ENCODE measurements at regions not wholly inside any gene's neighbourhood (a gene's known extent, or its start where the extent isn't known, plus 50 kb on each side); places are given as distances from the start of the nearest gene placed in this dataset.
A peak's percentile ranks its signal among the peaks of the same experiment; 100 is the strongest.

GRCh38 chr15:24766511-24767133 lies 91.0 kb downstream of the NPAP1 start:
- ATAC-seq: no peak

GRCh38 chr15:24772266-24772665 lies 96.7 kb downstream of the NPAP1 start:
- intact Hi-C loops (cut with DNase I): loop anchor here in 1 of 10 donors (10.0 kb wide), 1 partner anchor 73 kb away; no protein-coding TSS in a partner anchor
- peaks cover 0 to 43% (median 4%) of the 10 kb centered on the region in 7 donors for H3K27me3 ChIP-seq
- no peaks in the 10 kb centered on the region for H3K36me3 ChIP-seq
- H3K9me3 ChIP-seq: peaks cover 0 to 46% (median 7%) of the 10 kb centered on the region in 11 donors
- peak overlapping the region in 1 of 10 donors; percentile 49 for H3K27ac ChIP-seq
- ATAC-seq: no peak
- no peak for DNase-seq
- WGBS, 2 donors: 20 to 24% methylated on average over 6 of the region's 6 CpGs
- H3K4me1 ChIP-seq: no peaks in the 10 kb centered on the region
- no peak for TF ChIP-seq CTCF (IDR thresholded peaks at IDR 0.05)
- H3K4me3 ChIP-seq: peak overlapping the region in 9 of 10 donors; percentile 20 to 55 (median 46)

More at GRCh38 chr15:24766511-24767133, 91.0 kb downstream of the NPAP1 start:
- Histone ChIP-seq H3K36me3 (no peaks in the 10 kb centered on the region), H3K4me3 (no peak overlapping the region), H3K27ac (no peak overlapping the region), H3K9me3 (peaks cover 0 to 19% (median 0%) of the 10 kb centered on the region in 11 donors), H3K27me3 (peaks cover 0 to 10% (median 0%) of the 10 kb centered on the region in 7 donors), H3K4me1 (no peaks in the 10 kb centered on the region)
- no peak for TF ChIP-seq CTCF (IDR thresholded peaks at IDR 0.05)
- DNase-seq: no peak
- WGBS, 2 donors: 59 to 69% methylated on average over 1 of the region's 1 CpG
- intact Hi-C loops (cut with DNase I): loop anchor here in 1 of 10 donors (10.0 kb wide), 1 partner anchor 728 kb away; no protein-coding TSS in a partner anchor

- intact Hi-C loops (cut with DNase I): loop anchor here in 1 of 10 donors (10.0 kb wide), 1 partner anchor 72 kb away; no protein-coding TSS in a partner anchor
- peak overlapping the region in 9 of 10 donors; percentile 20 to 55 (median 46) for H3K4me3 ChIP-seq
- DNase-seq: peak; percentile 69 to 70
- peak overlapping the region in 5 of 10 donors; percentile 31 to 53 (median 49) for H3K27ac ChIP-seq
- peaks cover 0 to 46% (median 7%) of the 10 kb centered on the region in 11 donors for H3K9me3 ChIP-seq
- no peak for TF ChIP-seq CTCF (IDR thresholded peaks at IDR 0.05)
- 24 to 29% methylated on average over 47 of the region's 47 CpGs for WGBS, 2 donors
- peak; percentile 95 to 99 (median 98) for ATAC-seq
- no peaks in the 10 kb centered on the region for H3K36me3 ChIP-seq
- peaks cover 0 to 43% (median 4%) of the 10 kb centered on the region in 7 donors for H3K27me3 ChIP-seq
- H3K4me1 ChIP-seq: no peaks in the 10 kb centered on the region
Measured at GRCh38 chr15:24772686-24773373, 97.3 kb downstream of the NPAP1 start.

GRCh38 chr15:24777307-24777706 lies 101.7 kb downstream of the NPAP1 start:
- Histone ChIP-seq H3K27ac (no peak overlapping the region), H3K4me3 (no peak overlapping the region), H3K27me3 (peaks cover 0 to 26% (median 4%) of the 10 kb centered on the region in 7 donors), H3K36me3 (no peaks in the 10 kb centered on the region), H3K4me1 (no peaks in the 10 kb centered on the region), H3K9me3 (peaks cover 0 to 42% (median 7%) of the 10 kb centered on the region in 11 donors)
- intact Hi-C loops (cut with DNase I): loop anchor here in 1 of 10 donors (5.0 to 10.0 kb wide), 2 partner anchors 67 to 725 kb away; no protein-coding TSS in a partner anchor
- no peak for TF ChIP-seq CTCF (IDR thresholded peaks at IDR 0.05)
- DNase-seq: no peak
- no peak for ATAC-seq

Data from heart right ventricle (tissue), 16 donors.